ENCODE measurements at regions not wholly inside any gene's neighbourhood (a gene's known extent, or its start where the extent isn't known, plus 50 kb on each side); places are given as distances from the start of the nearest gene placed in this dataset.

- H3K4me3 ChIP-seq = no peak overlapping the region
- H3K9me3 ChIP-seq = no peaks in the 10 kb centered on the region
- no peaks in the 10 kb centered on the region for H3K4me1 ChIP-seq
- no peaks in the 10 kb centered on the region for H3K27me3 ChIP-seq
- no peak for DNase-seq
- H3K36me3 ChIP-seq = no peaks in the 10 kb centered on the region
- TF ChIP-seq POLR2A (IDR thresholded peaks at IDR 0.05) (no peak), CTCF (IDR thresholded peaks at IDR 0.05) (no peak)
- no peak overlapping the region for H3K27ac ChIP-seq
Observed at GRCh38 chr2:11942178-11942569, 195.7 kb downstream of the LPIN1 start.

- TF ChIP-seq CTCF (IDR thresholded peaks at IDR 0.05) (no peak), POLR2A (IDR thresholded peaks at IDR 0.05) (no peak)
- no peaks in the 10 kb centered on the region for H3K4me1 ChIP-seq
Observed at GRCh38 chr2:11944311-11944710, 197.9 kb downstream of the LPIN1 start.

GRCh38 chr2:11945139-11946126 is 199.0 kb downstream of the LPIN1 start:
- TF ChIP-seq POLR2A (IDR thresholded peaks at IDR 0.05) (no peak), CTCF (IDR thresholded peaks at IDR 0.05) (no peak)
- Histone ChIP-seq H3K9me3 (no peaks in the 10 kb centered on the region), H3K4me3 (no peak overlapping the region), H3K27ac (no peak overlapping the region), H3K36me3 (no peaks in the 10 kb centered on the region), H3K4me1 (no peaks in the 10 kb centered on the region), H3K27me3 (no peaks in the 10 kb centered on the region)
- no peak for DNase-seq

More at GRCh38 chr2:11944311-11944710, 197.9 kb downstream of the LPIN1 start:
- no peak overlapping the region for H3K27ac ChIP-seq
- no peak for DNase-seq
- no peaks in the 10 kb centered on the region for H3K9me3 ChIP-seq
- no peaks in the 10 kb centered on the region for H3K36me3 ChIP-seq
- no peaks in the 10 kb centered on the region for H3K27me3 ChIP-seq
- H3K4me3 ChIP-seq = no peak overlapping the region

GRCh38 chr2:11947956-11948355 is 201.5 kb downstream of the LPIN1 start:
- no peaks in the 10 kb centered on the region for H3K27me3 ChIP-seq
- no peak for DNase-seq
- H3K9me3 ChIP-seq = no peaks in the 10 kb centered on the region
- H3K36me3 ChIP-seq = no peaks in the 10 kb centered on the region
- H3K27ac ChIP-seq = no peak overlapping the region
- no peaks in the 10 kb centered on the region for H3K4me1 ChIP-seq
- H3K4me3 ChIP-seq = no peak overlapping the region
- TF ChIP-seq CTCF (IDR thresholded peaks at IDR 0.05) = no peak
- TF ChIP-seq POLR2A (IDR thresholded peaks at IDR 0.05) = no peak

- no peaks in the 10 kb centered on the region for H3K9me3 ChIP-seq
- no peak for DNase-seq
- no peaks in the 10 kb centered on the region for H3K4me1 ChIP-seq
- no peak overlapping the region for H3K27ac ChIP-seq
- no peak overlapping the region for H3K4me3 ChIP-seq
- TF ChIP-seq POLR2A (IDR thresholded peaks at IDR 0.05) (no peak), CTCF (IDR thresholded peaks at IDR 0.05) (no peak)
- H3K36me3 ChIP-seq = no peaks in the 10 kb centered on the region
- H3K27me3 ChIP-seq = no peaks in the 10 kb centered on the region
Observed at GRCh38 chr2:11949732-11950523, 203.5 kb downstream of the LPIN1 start.

Data from Peyer's patch (tissue), 4 donors.